SK-N-SH (cell line): ENCODE measurements at regions not wholly inside any gene's neighbourhood (a gene's known extent, or its start where the extent isn't known, plus 50 kb on each side); places are given as distances from the start of the nearest gene placed in this dataset.

Source experiments
- CTCF ChIA-PET: fragments of 300-600, 350-600 bp; formaldehyde crosslinking; extraction: SDS; loops from one replicate; lab custom pipeline; 2021; lab: Yijun Ruan, JAX
- POLR2A ChIA-PET: fragments of 350-600 bp; sonication (Branson Sonifier 250); formaldehyde crosslinking; extraction: SDS; loops from one replicate; lab custom pipeline; 2020; ENCODE audit warnings: antibody characterized with exemption, inconsistent platforms; lab: Yijun Ruan, JAX
- DNase-seq: peaks from one replicate; pipeline ENCODE4 v3.0.0; 2012
- H2AFZ ChIP-seq: fragments of 200-600 bp; sonication (generic); 2 replicates; pipeline ENCODE4 v1.8.1; 2016; ENCODE audit warnings: antibody characterized with exemption, mild to moderate bottlenecking, low read depth
- H3F3A ChIP-seq: fragments of 200-600 bp; sonication (generic); replicated peaks from 2 replicates; pipeline ENCODE3; 2016; ENCODE audit warnings: antibody characterized with exemption, mild to moderate bottlenecking; ENCODE audit not compliant: insufficient read depth
- H3K27ac ChIP-seq, 2 experiments: fragments of 200-500 bp in 1 of 2; fragments of 200-600 bp in 1 of 2; sonication (Bioruptor generic) in 1 of 2; sonication (generic), shearing (Covaris generic) in 1 of 2; 2 replicates each; pipeline versions ENCODE4 v1.5.1 to v1.6.1; 2014 to 2016; ENCODE audit warnings: low read depth in 2 of 2, inconsistent platforms in 1 of 2, low read length in 1 of 2, mild to moderate bottlenecking in 1 of 2, mixed read lengths in 1 of 2
- H3K27me3 ChIP-seq: fragments of 200-600 bp; sonication (generic), shearing (Covaris generic); 2 replicates; pipeline ENCODE4 v1.6.1; 2016; ENCODE audit warnings: mixed run types; ENCODE audit not compliant: insufficient read depth
- H3K36me3 ChIP-seq, 2 experiments: fragments of 200-500 bp in 1 of 2; fragments of 200-600 bp in 1 of 2; sonication (Bioruptor generic) in 1 of 2; sonication (generic) in 1 of 2; replicated peaks in 1 of 2; 2 replicates each; pipeline versions ENCODE3 to v1.5.1; 2014 to 2016; ENCODE audit warnings: low read length in 1 of 2, mild to moderate bottlenecking in 1 of 2; ENCODE audit not compliant: insufficient read depth in 2 of 2, control insufficient read depth in 1 of 2
- H3K4me1 ChIP-seq, 2 experiments: fragments of 200-500 bp in 1 of 2; fragments of 200-600 bp in 1 of 2; sonication (Bioruptor generic) in 1 of 2; sonication (generic), shearing (Covaris generic) in 1 of 2; 2 replicates each; pipeline versions ENCODE4 v1.5.1 to v1.6.1; 2014 to 2016; ENCODE audit warnings: low read depth in 1 of 2, low read length in 1 of 2, mixed run types in 1 of 2; ENCODE audit not compliant: insufficient read depth in 2 of 2, control insufficient read depth in 1 of 2
- H3K4me2 ChIP-seq: fragments of 200-600 bp; sonication (generic), shearing (Covaris generic); 2 replicates; pipeline ENCODE4 v1.6.1; 2017; ENCODE audit warnings: mixed run types
- H3K4me3 ChIP-seq, 2 experiments: fragments of 200-500 bp in 1 of 2; fragments of 200-600 bp in 1 of 2; sonication (Bioruptor generic) in 1 of 2; sonication (generic), shearing (Covaris generic) in 1 of 2; 2 replicates each; pipeline versions ENCODE4 v1.5.1 to v1.8.1; 2014 to 2016; ENCODE audit warnings: low read depth in 2 of 2, inconsistent platforms in 1 of 2, low read length in 1 of 2, mild to moderate bottlenecking in 1 of 2, mixed read lengths in 1 of 2, moderate library complexity in 1 of 2
- H3K79me2 ChIP-seq: fragments of 200-600 bp; sonication (generic); 2 replicates; pipeline ENCODE4 v1.8.1; 2017; ENCODE audit warnings: mild to moderate bottlenecking; ENCODE audit not compliant: insufficient read depth
- H3K9ac ChIP-seq: fragments of 200-600 bp; sonication (generic); 2 replicates; pipeline ENCODE4 v1.6.1; 2017; ENCODE audit warnings: mixed run types
- H3K9me2 ChIP-seq: fragments of 200-600 bp; sonication (generic); 2 replicates; pipeline ENCODE4 v1.6.1; 2017; ENCODE audit warnings: mixed run types
- H3K9me3 ChIP-seq: fragments of 200-600 bp; sonication (generic); 2 replicates; pipeline ENCODE4 v1.6.1; 2017; ENCODE audit warnings: mixed run types, mild to moderate bottlenecking, moderate library complexity
- H4K20me1 ChIP-seq: fragments of 200-600 bp; sonication (generic); 2 replicates; pipeline ENCODE4 v1.6.1; 2017; ENCODE audit warnings: mild to moderate bottlenecking, mixed run types; ENCODE audit not compliant: insufficient read depth
- ELF1 ChIP-seq: IDR thresholded peaks from 2 replicates; pipeline ENCODE4 v1.4.0; 2012
- FOXM1 ChIP-seq: IDR thresholded peaks from 2 replicates; pipeline ENCODE4 v1.4.0; 2012; ENCODE audit warnings: low read depth, mild to moderate bottlenecking
- GABPA ChIP-seq: IDR thresholded peaks from 2 replicates; pipeline ENCODE4 v1.4.0; 2012; ENCODE audit warnings: low read depth, mild to moderate bottlenecking
- GATA2 ChIP-seq: sonication (generic); formaldehyde crosslinking; IDR thresholded peaks from 2 replicates; pipeline ENCODE4 v1.5.0; 2020; ENCODE audit warnings: mild to moderate bottlenecking, missing genetic modification reagents
- MXI1 ChIP-seq: IDR thresholded peaks from 2 replicates; pipeline ENCODE4 v1.6.1; 2012; ENCODE audit warnings: mild to moderate bottlenecking, low read depth, low read length, improper control_type of control experiment
- NFIC ChIP-seq: IDR thresholded peaks from 2 replicates; pipeline ENCODE4 v1.4.0; 2012; ENCODE audit warnings: borderline replicate concordance
- RFX5 ChIP-seq: IDR thresholded peaks from 2 replicates; pipeline ENCODE4 v1.6.1; 2012; ENCODE audit warnings: mild to moderate bottlenecking, improper control_type of control experiment, low read length
- SIN3A ChIP-seq: IDR thresholded peaks from 2 replicates; pipeline ENCODE4 v1.6.1; 2012; ENCODE audit warnings: low read depth, mild to moderate bottlenecking, low read length, moderate library complexity, borderline replicate concordance
- SMC3 ChIP-seq: IDR thresholded peaks from 2 replicates; pipeline ENCODE4 v1.6.1; 2012; ENCODE audit warnings: low read depth, low read length, improper control_type of control experiment
- TAF1 ChIP-seq: IDR thresholded peaks from 2 replicates; pipeline ENCODE4 v1.6.1; 2012; ENCODE audit warnings: low read depth, mild to moderate bottlenecking, low read length, moderate library complexity, borderline replicate concordance
- TEAD4 ChIP-seq: IDR thresholded peaks from 2 replicates; pipeline ENCODE4 v1.4.0; 2012; ENCODE audit warnings: mild to moderate bottlenecking, borderline replicate concordance; ENCODE audit not compliant: insufficient read depth
- YY1 ChIP-seq: IDR thresholded peaks from 2 replicates; pipeline ENCODE4 v1.4.0; 2012; ENCODE audit warnings: low read depth, mild to moderate bottlenecking
- WGBS: methylation state at CpG from one replicate; pipeline ENCODE4 v1.1.6; 2017; ENCODE audit warnings: low lambda C conversion rate; 5-methylcytosine and 5-hydroxymethylcytosine counted together
- TF ChIP-seq, protein P1 (sequence below): fragments of 150-350 bp; IDR thresholded peaks from 2 replicates; pipeline ENCODE4 v1.6.1; 2017; ENCODE audit warnings: antibody characterized with exemption, low read length, low read depth, borderline replicate concordance
- TF ChIP-seq, protein P2 (sequence below): IDR thresholded peaks from 2 replicates; pipeline ENCODE4; 2012
- TF ChIP-seq, protein P3 (sequence below): IDR thresholded peaks from 2 replicates; pipeline ENCODE4 v1.4.0; 2012; ENCODE audit warnings: low read depth
- TF ChIP-seq, protein P4 (sequence below): IDR thresholded peaks from 2 replicates; pipeline ENCODE4 v1.6.1; 2012; ENCODE audit warnings: mild to moderate bottlenecking, low read depth, low read length, moderate library complexity
- TF ChIP-seq, protein P5 (sequence below): fragments of 200-600 bp; sonication (generic); IDR thresholded peaks from 2 replicates; pipeline ENCODE4 v1.6.1; 2017; ENCODE audit warnings: antibody characterized with exemption, mild to moderate bottlenecking, moderate library complexity
- TF ChIP-seq, protein P6 (sequence below): IDR thresholded peaks from 2 replicates; pipeline ENCODE4 v1.4.0; 2012; ENCODE audit warnings: low read depth, borderline replicate concordance

DNA sequence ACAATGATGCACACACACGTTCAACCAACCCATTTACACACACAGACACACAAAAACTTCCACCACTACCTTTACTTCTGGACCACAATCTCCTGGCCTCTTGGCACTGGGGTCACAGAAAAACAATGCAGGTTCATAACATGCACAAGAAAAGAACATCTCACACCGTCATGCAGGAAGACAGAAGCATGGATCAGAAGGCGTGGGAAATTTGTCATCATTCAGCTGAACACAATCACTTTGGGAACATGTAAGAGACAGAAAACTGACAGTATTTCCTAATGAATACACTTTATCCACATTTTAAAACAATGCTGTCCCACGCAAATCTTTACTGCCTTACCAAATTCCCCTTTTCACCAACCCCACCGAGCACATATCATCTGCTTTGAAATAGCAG is 501.9 kb upstream of the KLHL29 start:
- no peaks in the 10 kb centered on the region for H3K27me3 ChIP-seq
- H3K27ac ChIP-seq: no peak overlapping the region
- CTCF ChIA-PET: interaction anchor here (1.2 to 2.3 kb wide), 2 partner anchors 21 to 316 kb away, joined by 3 to 6 read pairs; no protein-coding TSS in a partner anchor
- H3K9me2 ChIP-seq: no peaks in the 10 kb centered on the region
- H3K4me2 ChIP-seq: no peak overlapping the region
- no peaks in the 10 kb centered on the region for H3F3A ChIP-seq
- peaks cover 0 to 19% of the 10 kb centered on the region in 2 experiments; a peak in 2 of 4 replicates for H3K4me1 ChIP-seq
- whole genome bisulfite sequencing: 18% methylated on average over 5 of the region's 5 CpGs
- H4K20me1 ChIP-seq: no peaks in the 10 kb centered on the region
- H3K9ac ChIP-seq: no peak overlapping the region
- H3K36me3 ChIP-seq: no peaks in the 10 kb centered on the region
- 0 out of 4 replicates have a peak overlapping the region, but pooled peaks of 1 of the 2 experiments have one; percentile 17 for H3K4me3 ChIP-seq
- no peak for DNase-seq
- no peak overlapping the region for H2AFZ ChIP-seq
- no peaks in the 10 kb centered on the region for H3K9me3 ChIP-seq
- no peaks in the 10 kb centered on the region for H3K79me2 ChIP-seq
- POLR2A ChIA-PET: no interaction called here
- TF ChIP-seq, protein P1, sequence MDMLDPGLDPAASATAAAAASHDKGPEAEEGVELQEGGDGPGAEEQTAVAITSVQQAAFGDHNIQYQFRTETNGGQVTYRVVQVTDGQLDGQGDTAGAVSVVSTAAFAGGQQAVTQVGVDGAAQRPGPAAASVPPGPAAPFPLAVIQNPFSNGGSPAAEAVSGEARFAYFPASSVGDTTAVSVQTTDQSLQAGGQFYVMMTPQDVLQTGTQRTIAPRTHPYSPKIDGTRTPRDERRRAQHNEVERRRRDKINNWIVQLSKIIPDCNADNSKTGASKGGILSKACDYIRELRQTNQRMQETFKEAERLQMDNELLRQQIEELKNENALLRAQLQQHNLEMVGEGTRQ: no peak
- TF ChIP-seq GABPA (no peak), NFIC (no peak), SMC3 (no peak), ELF1 (no peak)
- TF ChIP-seq, protein P2, sequence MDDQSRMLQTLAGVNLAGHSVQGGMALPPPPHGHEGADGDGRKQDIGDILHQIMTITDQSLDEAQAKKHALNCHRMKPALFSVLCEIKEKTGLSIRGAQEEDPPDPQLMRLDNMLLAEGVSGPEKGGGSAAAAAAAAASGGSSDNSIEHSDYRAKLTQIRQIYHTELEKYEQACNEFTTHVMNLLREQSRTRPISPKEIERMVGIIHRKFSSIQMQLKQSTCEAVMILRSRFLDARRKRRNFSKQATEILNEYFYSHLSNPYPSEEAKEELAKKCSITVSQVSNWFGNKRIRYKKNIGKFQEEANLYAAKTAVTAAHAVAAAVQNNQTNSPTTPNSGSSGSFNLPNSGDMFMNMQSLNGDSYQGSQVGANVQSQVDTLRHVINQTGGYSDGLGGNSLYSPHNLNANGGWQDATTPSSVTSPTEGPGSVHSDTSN: no peak
- TF ChIP-seq, all 33 proteins: peak for 0

DNA sequence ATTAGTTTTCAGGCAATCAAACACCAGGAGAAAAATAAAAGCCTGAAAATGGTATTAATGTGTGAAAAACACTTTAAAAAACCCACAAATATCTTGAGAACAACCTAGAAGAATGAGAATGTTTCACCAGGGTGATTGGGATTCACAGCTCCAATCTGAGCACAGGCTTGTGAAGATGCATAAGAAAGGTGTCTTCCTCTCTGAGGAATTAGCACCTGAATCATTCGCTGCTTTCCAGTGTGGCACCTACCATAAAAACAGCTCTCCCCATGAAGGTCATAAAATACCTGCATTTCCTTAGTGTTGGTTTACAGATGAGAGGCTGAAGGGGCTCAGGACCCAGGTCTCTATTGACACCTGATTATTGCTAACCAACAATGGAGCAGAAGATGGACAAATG is 499.7 kb upstream of the KLHL29 start:
- DNase-seq: no peak
- no peak overlapping the region for H3K4me2 ChIP-seq
- no peak overlapping the region for H3K27ac ChIP-seq
- H2AFZ ChIP-seq: no peak overlapping the region
- no peak overlapping the region for H3K9ac ChIP-seq
- no peaks in the 10 kb centered on the region for H4K20me1 ChIP-seq
- ChIA-PET CTCF (no interaction called here), POLR2A (no interaction called here)
- no peak overlapping the region for H3K4me3 ChIP-seq
- no peaks in the 10 kb centered on the region for H3K27me3 ChIP-seq
- peaks cover 0 to 8% of the 10 kb centered on the region in 2 experiments; a peak in 2 of 4 replicates for H3K4me1 ChIP-seq
- no peaks in the 10 kb centered on the region for H3K9me3 ChIP-seq
- no peaks in the 10 kb centered on the region for H3K36me3 ChIP-seq
- H3K9me2 ChIP-seq: no peaks in the 10 kb centered on the region
- no peaks in the 10 kb centered on the region for H3K79me2 ChIP-seq
- 24% methylated on average over 1 of the region's 1 CpG for WGBS
- no peaks in the 10 kb centered on the region for H3F3A ChIP-seq
- TF ChIP-seq TAF1: no peak
- TF ChIP-seq, protein P2: no peak
- TF ChIP-seq TEAD4: no peak
- TF ChIP-seq, protein P3, sequence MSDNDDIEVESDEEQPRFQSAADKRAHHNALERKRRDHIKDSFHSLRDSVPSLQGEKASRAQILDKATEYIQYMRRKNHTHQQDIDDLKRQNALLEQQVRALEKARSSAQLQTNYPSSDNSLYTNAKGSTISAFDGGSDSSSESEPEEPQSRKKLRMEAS: no peak
- no peak for TF ChIP-seq RFX5
- no peak for TF ChIP-seq SIN3A
- TF ChIP-seq YY1: no peak
- no peak for TF ChIP-seq MXI1
- no peak for TF ChIP-seq FOXM1
- no peak for TF ChIP-seq NFIC
- TF ChIP-seq, protein P4, sequence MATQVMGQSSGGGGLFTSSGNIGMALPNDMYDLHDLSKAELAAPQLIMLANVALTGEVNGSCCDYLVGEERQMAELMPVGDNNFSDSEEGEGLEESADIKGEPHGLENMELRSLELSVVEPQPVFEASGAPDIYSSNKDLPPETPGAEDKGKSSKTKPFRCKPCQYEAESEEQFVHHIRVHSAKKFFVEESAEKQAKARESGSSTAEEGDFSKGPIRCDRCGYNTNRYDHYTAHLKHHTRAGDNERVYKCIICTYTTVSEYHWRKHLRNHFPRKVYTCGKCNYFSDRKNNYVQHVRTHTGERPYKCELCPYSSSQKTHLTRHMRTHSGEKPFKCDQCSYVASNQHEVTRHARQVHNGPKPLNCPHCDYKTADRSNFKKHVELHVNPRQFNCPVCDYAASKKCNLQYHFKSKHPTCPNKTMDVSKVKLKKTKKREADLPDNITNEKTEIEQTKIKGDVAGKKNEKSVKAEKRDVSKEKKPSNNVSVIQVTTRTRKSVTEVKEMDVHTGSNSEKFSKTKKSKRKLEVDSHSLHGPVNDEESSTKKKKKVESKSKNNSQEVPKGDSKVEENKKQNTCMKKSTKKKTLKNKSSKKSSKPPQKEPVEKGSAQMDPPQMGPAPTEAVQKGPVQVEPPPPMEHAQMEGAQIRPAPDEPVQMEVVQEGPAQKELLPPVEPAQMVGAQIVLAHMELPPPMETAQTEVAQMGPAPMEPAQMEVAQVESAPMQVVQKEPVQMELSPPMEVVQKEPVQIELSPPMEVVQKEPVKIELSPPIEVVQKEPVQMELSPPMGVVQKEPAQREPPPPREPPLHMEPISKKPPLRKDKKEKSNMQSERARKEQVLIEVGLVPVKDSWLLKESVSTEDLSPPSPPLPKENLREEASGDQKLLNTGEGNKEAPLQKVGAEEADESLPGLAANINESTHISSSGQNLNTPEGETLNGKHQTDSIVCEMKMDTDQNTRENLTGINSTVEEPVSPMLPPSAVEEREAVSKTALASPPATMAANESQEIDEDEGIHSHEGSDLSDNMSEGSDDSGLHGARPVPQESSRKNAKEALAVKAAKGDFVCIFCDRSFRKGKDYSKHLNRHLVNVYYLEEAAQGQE: no peak
- TF ChIP-seq, protein P5, sequence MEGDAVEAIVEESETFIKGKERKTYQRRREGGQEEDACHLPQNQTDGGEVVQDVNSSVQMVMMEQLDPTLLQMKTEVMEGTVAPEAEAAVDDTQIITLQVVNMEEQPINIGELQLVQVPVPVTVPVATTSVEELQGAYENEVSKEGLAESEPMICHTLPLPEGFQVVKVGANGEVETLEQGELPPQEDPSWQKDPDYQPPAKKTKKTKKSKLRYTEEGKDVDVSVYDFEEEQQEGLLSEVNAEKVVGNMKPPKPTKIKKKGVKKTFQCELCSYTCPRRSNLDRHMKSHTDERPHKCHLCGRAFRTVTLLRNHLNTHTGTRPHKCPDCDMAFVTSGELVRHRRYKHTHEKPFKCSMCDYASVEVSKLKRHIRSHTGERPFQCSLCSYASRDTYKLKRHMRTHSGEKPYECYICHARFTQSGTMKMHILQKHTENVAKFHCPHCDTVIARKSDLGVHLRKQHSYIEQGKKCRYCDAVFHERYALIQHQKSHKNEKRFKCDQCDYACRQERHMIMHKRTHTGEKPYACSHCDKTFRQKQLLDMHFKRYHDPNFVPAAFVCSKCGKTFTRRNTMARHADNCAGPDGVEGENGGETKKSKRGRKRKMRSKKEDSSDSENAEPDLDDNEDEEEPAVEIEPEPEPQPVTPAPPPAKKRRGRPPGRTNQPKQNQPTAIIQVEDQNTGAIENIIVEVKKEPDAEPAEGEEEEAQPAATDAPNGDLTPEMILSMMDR: no peak
- no peak for TF ChIP-seq GATA2 (CRISPR knock-in tag)
- TF ChIP-seq, protein P6, sequence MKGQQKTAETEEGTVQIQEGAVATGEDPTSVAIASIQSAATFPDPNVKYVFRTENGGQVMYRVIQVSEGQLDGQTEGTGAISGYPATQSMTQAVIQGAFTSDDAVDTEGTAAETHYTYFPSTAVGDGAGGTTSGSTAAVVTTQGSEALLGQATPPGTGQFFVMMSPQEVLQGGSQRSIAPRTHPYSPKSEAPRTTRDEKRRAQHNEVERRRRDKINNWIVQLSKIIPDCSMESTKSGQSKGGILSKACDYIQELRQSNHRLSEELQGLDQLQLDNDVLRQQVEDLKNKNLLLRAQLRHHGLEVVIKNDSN: no peak
